ENCODE measurements at regions not wholly inside any gene's neighbourhood (a gene's known extent, or its start where the extent isn't known, plus 50 kb on each side); places are given as distances from the start of the nearest gene placed in this dataset.

DNA sequence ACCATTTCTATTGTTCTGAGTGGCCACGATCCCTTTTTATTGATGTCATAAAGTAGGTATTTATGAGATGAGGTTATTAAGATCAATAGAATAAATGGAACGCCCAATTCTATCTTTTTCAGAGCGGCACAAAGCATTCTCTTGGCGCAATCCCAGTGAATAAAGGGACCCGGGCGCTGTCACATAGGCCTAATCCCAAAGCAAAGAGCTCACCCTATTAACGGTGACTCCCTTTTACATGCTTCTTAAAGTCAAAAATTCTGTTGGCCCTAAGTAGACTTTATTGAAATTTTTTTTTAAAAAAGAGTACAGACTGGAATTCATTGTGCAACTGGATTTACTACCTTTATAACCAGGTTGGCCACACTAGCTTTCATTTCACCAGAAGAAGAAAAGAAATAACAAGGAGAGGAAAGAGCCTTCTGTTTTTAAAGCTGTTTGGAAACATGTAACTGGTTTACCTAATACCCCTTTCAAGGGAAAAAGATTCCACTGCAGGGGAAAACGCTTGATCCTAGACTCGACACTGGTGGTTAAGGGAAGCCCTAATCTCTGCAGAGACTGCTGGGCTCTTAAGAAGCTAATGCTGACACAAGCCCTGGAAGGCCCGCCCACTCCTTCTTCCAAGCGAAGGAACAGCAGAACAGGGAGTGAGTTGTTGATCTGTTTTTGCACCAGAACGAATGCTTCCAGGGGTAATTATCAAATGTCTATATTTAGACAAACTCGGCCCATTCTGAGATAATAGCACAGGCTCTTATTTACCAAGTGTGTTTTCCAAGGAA, 381.2 kb downstream of the BCL11B start:
- Histone ChIP-seq H3K9me3 (no peaks in the 10 kb centered on the region), H3K27me3 (peaks cover 0 to 5% (median 0%) of the 10 kb centered on the region in 4 donors), H3K36me3 (no peaks in the 10 kb centered on the region), H3K4me3 (no peak overlapping the region), H3K4me1 (no peaks in the 10 kb centered on the region), H3K27ac (replicated peaks in 1 of 4) (no peak overlapping the region)
- no peak for DNase-seq (ENCODE audit: extremely low spot score)
- no peak for TF ChIP-seq POLR2AphosphoS5 (IDR thresholded peaks at IDR 0.05)
- no peak for TF ChIP-seq CTCF (IDR thresholded peaks at IDR 0.05)
- no peak for TF ChIP-seq EP300 (IDR thresholded peaks at IDR 0.05)
- TF ChIP-seq POLR2A (IDR thresholded peaks at IDR 0.05; ENCODE audit: low read depth) = no peak
- WGBS = 68% methylated on average over 13 of the region's 13 CpGs
- intact Hi-C loops (cut with DNase I) = no loop called here

GRCh38 chr14:98893675-98894074, 378.3 kb downstream of the BCL11B start:
- TF ChIP-seq CTCF (IDR thresholded peaks at IDR 0.05) = no peak
- TF ChIP-seq EP300 (IDR thresholded peaks at IDR 0.05) = no peak
- TF ChIP-seq POLR2AphosphoS5 (IDR thresholded peaks at IDR 0.05) = no peak
- no peak for TF ChIP-seq POLR2A (IDR thresholded peaks at IDR 0.05; ENCODE audit: low read depth)
- Histone ChIP-seq H3K9me3 (no peaks in the 10 kb centered on the region), H3K27ac (replicated peaks in 1 of 4) (no peak overlapping the region), H3K36me3 (no peaks in the 10 kb centered on the region), H3K27me3 (no peaks in the 10 kb centered on the region), H3K4me1 (no peaks in the 10 kb centered on the region), H3K4me3 (no peak overlapping the region)
- intact Hi-C loops (cut with DNase I) = no loop called here
- no peak for DNase-seq (ENCODE audit: extremely low spot score)

DNA sequence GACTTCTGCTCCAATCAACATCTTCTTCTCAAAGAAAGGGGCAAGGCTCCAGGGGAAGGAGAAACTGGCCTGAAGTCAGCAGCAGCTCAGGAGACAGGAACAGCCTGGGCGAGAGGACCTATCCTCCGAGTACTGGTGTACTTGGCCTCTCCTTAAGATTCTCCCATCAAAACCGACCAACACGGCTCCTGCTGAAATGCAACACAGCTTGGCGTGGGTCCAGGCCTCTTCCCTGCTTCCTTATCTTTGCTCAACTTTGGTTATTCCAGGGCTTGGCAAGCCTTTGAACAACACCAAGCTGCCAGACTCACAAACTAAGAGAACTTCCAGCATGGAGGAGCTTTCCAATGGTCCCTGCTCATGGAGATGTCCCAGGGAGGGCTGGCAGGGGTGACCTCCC, 377.4 kb downstream of the BCL11B start:
- no peak overlapping the region for H3K27ac ChIP-seq (replicated peaks in 1 of 4)
- no peak overlapping the region for H3K4me3 ChIP-seq
- DNase-seq (ENCODE audit: extremely low spot score) = no peak
- H3K9me3 ChIP-seq = no peaks in the 10 kb centered on the region
- H3K36me3 ChIP-seq = no peaks in the 10 kb centered on the region
- H3K4me1 ChIP-seq = no peaks in the 10 kb centered on the region
- no peak for TF ChIP-seq CTCF (IDR thresholded peaks at IDR 0.05)
- intact Hi-C loops (cut with DNase I) = no loop called here
- WGBS = 80% methylated on average over 4 of the region's 5 CpGs
- H3K27me3 ChIP-seq = peaks cover 0 to 8% (median 0%) of the 10 kb centered on the region in 4 donors

DNA sequence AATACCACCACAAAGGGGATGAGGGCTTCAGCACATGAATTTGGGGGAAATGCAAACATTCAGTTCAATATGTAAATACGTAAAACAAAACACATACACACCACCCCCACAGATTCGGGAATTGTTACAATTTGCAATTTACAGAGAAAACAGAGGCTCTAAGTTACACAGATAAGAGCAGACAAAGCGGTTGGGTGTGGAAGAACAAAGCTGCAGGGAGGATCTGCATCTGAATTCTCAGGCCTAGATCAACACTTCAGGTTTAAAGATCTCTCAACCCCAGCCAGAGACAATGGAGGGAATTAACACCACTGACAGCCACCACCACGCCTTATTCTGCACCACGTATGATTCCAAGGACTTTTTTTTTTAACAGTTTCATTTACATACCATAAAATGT, 375.5 kb downstream of the BCL11B start:
- Histone ChIP-seq H3K4me1 (no peaks in the 10 kb centered on the region), H3K4me3 (no peak overlapping the region), H3K27ac (replicated peaks in 1 of 4) (no peak overlapping the region), H3K27me3 (peaks cover 0 to 16% (median 0%) of the 10 kb centered on the region in 4 donors), H3K9me3 (no peaks in the 10 kb centered on the region), H3K36me3 (no peaks in the 10 kb centered on the region)
- WGBS = 79% methylated on average over 5 of the region's 5 CpGs
- TF ChIP-seq POLR2AphosphoS5 (IDR thresholded peaks at IDR 0.05) = no peak
- no peak for TF ChIP-seq EP300 (IDR thresholded peaks at IDR 0.05)
- TF ChIP-seq POLR2A (IDR thresholded peaks at IDR 0.05; ENCODE audit: low read depth) = no peak
- TF ChIP-seq CTCF (IDR thresholded peaks at IDR 0.05) = no peak
- DNase-seq (ENCODE audit: extremely low spot score) = no peak
- intact Hi-C loops (cut with DNase I) = no loop called here
